Choroid plexus epithelial cell (primary cell): ENCODE measurements at regions not wholly inside any gene's neighbourhood (a gene's known extent, or its start where the extent isn't known, plus 50 kb on each side); places are given as distances from the start of the nearest gene placed in this dataset.
A peak's percentile ranks its signal among the peaks of the same experiment; 100 is the strongest.
"Not testable (repeated sequence)": the region's sequence is repeated elsewhere in the genome, so short reads cannot be mapped to it uniquely, and the experiment has no call there.

ENCODE experiments used
- DNase-seq: peaks from one replicate; pipeline ENCODE4 v3.0.0-alpha.2; 2010; ENCODE audit warnings: low read depth
- H3K4me3 ChIP-seq: 2 replicates; pipeline ENCODE4 v1.5.1; 2011; ENCODE audit warnings: low read depth, mild to moderate bottlenecking, control low read depth, low read length, moderate library complexity
- CTCF ChIP-seq: conservative IDR thresholded peaks from 2 replicates; pipeline ENCODE4 v1.5.1; 2011; ENCODE audit warnings: low read depth, mild to moderate bottlenecking, control low read depth, inconsistent platforms, low read length, moderate library complexity

GRCh38 chr15:31437686-31438085 lies 111.1 kb downstream of the KLF13 start:
- H3K4me3 ChIP-seq = no peak overlapping the region
- TF ChIP-seq CTCF = no peak
- DNase-seq = no peak

GRCh38 chr15:31438601-31439265 lies 112.1 kb downstream of the KLF13 start:
- TF ChIP-seq CTCF = no peak
- no peak overlapping the region for H3K4me3 ChIP-seq
- DNase-seq = no peak

DNA sequence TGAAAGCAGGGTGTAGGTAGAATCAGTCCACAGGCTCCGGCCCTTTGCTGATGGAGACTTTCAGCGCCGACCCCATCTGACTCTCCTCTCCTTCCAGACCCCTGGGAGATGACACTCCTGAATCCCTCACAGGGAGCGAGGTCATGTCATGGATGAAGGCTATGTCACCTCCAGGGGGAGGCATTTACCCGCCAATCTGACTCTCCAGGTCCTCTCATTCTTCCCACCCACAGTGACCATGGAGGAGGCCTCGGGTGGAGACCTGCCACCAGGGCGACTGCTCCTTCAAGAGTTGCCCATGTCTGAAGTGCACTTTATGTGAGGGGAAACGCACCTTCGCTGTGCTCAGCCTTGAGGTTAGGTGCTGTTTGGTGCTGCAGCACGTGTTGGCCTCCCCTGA lies 112.7 kb downstream of the KLF13 start:
- no peak for DNase-seq
- no peak overlapping the region for H3K4me3 ChIP-seq

GRCh38 chr15:31440216-31440615 lies 113.6 kb downstream of the KLF13 start:
- peak overlapping the region; percentile 63 for H3K4me3 ChIP-seq

More for the DNA sequence above, 112.7 kb downstream of the KLF13 start:
- peak; percentile 37 for TF ChIP-seq CTCF

DNA sequence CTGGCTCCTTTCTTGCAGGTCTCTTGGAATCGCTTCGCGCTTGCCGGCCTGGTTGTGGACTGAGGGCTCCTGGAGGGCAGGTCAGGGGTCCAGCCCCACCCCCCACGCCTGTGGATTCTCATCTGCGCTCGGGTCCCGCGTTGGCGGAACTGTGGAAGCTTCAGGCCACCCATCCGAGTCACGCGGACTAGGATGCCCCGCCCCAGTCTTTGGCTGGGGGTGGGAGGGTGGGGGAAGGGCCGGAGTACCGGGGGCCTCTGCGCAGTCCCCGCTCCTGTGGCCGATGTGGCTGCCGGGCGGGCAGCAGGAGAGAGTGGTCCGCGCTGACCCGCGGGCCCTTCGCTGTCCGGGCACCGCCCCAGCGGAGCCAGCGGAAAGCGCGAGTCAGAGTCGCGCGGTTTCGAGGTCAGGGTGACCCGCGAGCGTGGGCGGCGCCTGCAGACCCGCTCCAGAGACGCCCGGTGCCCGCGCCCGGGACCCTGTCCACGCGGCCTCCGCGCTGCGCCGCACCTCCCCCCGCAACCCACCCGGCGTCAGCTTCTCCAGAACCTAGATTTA lies 114.2 kb downstream of the KLF13 start:
- peak; percentile 39 for DNase-seq
- H3K4me3 ChIP-seq = peak overlapping the region; percentile 63
- no peak for TF ChIP-seq CTCF

More at GRCh38 chr15:31440216-31440615, 113.6 kb downstream of the KLF13 start:
- not testable (repeated sequence) for DNase-seq

- DNase-seq = no peak
- no peak overlapping the region for H3K4me3 ChIP-seq
- no peak for TF ChIP-seq CTCF
Observed at GRCh38 chr15:31442226-31442625, 115.6 kb downstream of the KLF13 start.

- peak; percentile 67 for TF ChIP-seq CTCF
- no peak overlapping the region for H3K4me3 ChIP-seq
- DNase-seq = peak; percentile 93
Observed at GRCh38 chr15:31442699-31443111, 116.1 kb downstream of the KLF13 start.
